Body of pancreas (tissue), 4 donors: ENCODE measurements at regions not wholly inside any gene's neighbourhood (a gene's known extent, or its start where the extent isn't known, plus 50 kb on each side); places are given as distances from the start of the nearest gene placed in this dataset.

ENCODE experiments used
- POLR2A ChIP-seq, 3 donors: fragments of 450-650 bp; IDR thresholded peaks; one replicate each; pipeline ENCODE4 v1.6.1; 2016; ENCODE audit warnings: antibody characterized with exemption in 3 of 3, mild to moderate bottlenecking in 2 of 3
- TF ChIP-seq, protein P1 (sequence below), 7 experiments: fragments of 450-650 bp in 4 of 7; fragments of 200-600 bp in 3 of 7; sonication (generic) in 3 of 7; IDR thresholded peaks; one replicate each; pipeline ENCODE4 v1.5.1; 2016 to 2019; ENCODE audit warnings: antibody characterized with exemption in 7 of 7

DNA sequence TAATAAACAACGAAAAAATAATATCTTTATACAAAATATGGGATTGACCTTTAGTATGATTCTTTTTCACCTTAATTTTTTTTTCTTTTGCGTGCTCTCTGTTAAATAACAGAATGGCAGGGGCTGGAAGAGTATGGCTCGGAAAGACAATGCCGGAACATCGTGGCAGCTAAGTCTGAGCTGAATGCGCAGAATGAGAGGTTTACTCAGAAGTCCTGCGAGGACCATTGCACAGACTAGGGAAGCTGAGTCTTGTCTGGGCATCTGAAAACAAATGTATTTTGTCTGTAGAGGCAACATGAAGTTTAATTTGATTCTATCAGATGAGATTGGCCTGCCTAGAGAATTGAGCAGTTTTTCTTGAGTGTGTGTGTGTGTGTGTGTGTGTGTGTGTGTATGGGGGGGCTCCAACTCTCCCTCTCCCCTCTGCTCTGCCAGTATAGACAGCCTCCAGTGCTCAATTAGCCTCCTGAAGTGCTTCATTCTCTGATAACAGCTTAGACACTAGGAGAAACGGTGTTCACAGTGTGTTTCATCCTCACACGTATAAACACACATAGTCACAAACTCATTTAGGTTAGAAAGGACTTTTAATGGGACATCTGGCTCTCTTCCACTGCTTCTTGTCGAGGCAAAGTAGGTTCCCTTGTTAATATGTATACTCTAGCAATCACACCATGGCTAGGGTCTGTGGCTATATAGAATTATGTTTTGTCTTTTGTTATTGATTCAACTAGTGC, 244.3 kb upstream of the SORL1-AS1 start:
- TF ChIP-seq, protein P1, sequence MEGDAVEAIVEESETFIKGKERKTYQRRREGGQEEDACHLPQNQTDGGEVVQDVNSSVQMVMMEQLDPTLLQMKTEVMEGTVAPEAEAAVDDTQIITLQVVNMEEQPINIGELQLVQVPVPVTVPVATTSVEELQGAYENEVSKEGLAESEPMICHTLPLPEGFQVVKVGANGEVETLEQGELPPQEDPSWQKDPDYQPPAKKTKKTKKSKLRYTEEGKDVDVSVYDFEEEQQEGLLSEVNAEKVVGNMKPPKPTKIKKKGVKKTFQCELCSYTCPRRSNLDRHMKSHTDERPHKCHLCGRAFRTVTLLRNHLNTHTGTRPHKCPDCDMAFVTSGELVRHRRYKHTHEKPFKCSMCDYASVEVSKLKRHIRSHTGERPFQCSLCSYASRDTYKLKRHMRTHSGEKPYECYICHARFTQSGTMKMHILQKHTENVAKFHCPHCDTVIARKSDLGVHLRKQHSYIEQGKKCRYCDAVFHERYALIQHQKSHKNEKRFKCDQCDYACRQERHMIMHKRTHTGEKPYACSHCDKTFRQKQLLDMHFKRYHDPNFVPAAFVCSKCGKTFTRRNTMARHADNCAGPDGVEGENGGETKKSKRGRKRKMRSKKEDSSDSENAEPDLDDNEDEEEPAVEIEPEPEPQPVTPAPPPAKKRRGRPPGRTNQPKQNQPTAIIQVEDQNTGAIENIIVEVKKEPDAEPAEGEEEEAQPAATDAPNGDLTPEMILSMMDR (IDR thresholded peaks at IDR 0.05): no peak
- TF ChIP-seq POLR2A (IDR thresholded peaks at IDR 0.05): no peak
